ENCODE measurements at regions not wholly inside any gene's neighbourhood (a gene's known extent, or its start where the extent isn't known, plus 50 kb on each side); places are given as distances from the start of the nearest gene placed in this dataset.

DNA sequence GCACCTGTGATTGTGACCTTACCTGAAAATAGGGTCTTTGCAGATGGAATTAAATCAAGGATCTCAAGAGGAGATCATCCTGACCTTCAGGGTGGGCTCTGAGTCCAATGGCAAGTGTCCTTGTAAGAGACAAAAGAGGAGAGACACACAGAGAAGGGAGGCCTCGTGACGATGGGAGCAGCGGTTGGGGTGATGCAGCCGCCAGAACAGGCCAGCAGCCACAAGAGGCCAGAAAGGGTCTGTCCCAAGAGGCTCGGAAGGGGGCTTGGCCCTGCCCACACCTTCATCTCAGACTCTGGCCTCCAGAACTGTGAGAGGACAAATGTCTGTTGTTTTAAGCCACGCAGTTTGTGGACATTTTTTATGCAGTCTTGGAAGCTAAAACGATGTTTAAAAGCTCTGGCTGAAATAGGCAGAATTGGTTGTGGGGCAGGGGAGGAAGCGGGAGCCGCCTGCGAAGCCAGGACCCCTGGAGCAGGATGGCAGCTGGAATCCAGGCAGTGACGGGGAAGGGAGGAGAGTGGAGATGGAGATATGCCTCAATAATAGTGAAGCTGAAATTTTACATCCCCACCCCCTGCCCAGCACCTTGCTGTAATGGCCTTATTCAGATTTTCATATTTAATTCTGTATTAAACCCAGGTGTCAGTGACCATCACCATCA, 216.4 kb downstream of the ANKRD60 start:
- no peak for DNase-seq

DNA sequence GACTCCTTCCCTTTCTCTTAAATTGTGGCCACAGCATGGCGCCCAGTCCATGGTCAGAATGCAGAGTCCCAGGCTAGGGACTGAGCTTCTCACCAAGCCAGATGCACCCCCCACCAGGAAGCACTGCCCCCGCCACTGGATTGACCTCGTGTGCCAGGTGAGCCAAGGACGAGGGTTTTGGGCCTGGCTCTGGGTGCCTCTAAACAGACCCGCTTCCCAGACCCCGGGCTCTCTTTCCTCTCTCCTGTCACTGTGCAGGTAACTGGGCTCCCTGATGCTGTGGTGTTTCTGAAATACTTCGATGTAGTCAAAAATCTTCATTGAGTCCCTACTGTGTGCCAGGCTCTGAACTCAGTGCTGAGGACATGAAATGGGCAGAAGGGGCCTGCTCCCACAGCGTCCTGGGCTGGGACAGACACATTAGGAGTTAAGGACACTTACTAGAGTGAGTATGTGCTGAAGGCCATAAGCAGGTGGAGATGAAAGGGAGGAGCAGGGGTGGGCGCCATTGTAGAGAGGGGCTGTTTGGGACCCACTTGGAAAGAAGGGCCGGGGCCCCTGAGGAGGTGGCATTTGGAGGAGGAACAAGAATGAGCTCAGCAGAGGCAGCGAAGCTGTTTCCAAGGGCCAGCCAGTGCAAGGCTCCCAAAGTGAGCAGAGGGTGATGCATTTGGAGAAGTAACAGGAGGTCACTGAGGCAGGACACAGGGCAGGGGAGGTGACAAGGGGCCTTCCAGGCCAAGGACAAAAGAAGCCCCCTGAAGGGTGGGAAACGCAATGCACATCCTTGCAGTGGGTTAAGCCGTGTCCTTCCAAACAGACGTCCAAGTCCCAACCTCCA, 217.1 kb downstream of the ANKRD60 start:
- DNase-seq, result no peak

DNA sequence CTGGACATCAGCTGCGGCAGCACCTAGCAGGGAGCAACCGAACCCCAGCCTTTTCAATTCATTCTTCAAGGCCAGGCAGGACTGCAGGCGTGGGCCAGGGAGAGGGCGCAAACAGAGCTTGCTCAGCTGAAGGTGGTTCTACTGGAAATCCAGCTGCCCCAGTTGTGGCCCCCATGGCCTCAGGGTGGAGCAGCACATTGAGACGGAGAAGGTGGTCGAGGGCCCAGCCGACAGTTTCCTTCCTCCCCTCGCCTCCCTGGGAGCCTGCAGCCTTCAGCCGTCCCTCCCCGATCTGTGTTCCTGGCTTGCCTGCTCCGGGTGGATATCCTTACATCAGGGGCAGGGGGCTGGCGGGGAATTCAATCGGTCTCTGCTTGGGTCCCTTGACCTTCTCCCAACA, 217.8 kb downstream of the ANKRD60 start:
- no peak for DNase-seq

DNA sequence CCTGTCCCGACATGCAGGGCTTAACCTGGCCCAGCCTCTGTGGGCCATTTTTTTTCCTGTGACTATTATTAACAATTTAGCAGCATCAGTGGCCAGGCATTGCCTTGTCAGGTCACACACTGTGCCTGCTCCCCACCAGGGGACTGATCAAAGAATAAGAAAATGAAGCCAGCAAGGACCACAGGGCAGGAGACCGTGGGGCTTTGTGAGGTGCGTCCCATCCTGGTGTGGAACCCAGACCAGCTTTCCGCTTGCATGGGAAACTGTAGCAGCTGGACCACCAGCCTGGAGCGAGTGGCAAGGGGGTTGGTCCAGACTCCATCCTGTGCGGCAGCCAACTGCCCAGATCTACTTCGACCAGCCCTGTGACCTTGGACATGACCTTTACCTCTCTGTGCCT, 218.3 kb downstream of the ANKRD60 start:
- no peak for DNase-seq

DNA sequence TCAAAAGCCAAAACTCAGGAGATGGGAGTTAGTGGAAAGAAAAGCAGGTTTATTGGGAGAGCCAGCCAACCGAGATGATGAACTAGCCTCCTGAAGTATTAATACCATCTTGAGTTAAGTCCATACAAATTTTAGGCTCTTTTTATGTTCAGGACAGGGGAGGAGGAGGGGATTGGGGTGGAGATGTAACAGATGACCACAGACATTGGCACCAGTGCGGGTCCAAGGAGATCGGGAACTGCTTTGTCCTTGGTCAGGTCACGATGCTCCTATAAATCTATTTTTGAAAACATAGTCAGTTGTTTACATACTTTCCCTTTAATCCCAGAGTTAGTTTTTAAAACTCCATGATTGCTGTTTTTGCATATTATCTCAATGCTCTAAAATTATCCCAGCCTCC, 219.6 kb downstream of the ANKRD60 start:
- DNase-seq, result no peak

DNA sequence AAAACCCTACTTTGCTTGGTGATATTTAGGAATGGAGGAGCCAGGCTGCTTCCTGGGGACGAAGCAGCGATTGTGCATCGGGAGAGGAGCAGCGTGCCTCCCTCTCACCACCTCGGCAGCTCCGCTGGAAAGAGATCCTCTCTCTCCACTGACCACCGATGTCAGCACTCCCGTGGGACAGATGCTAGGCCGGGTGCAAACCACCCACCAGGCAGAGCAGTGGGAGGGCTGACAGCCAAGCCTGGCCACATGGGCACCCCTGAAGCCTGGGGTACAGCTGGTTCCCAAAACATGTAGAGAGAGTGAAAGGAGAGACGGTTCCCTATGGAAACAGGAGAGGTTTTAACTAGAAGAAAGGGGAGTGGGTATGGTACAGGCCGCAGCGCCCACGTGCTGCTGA, 220.0 kb downstream of the ANKRD60 start:
- no peak for DNase-seq

DNA sequence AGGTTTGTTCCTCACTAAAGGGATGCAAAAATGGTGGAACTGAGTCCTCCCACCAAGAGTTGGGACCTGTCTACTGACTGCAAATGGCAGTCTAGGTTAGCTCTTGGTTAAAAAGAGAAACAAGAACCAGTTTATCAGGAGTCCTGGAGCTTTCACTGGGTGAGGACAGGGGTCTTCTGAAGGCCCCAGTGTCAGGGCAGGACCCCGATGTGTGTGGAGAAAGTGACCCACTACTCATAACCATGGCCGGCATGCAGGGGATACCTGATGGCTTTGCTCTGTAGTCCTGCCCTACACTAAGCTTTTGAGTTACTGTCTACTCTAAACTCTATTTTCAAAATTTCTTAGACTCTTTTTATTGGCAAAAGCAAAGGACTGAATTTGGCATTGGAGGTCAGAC, 220.5 kb downstream of the ANKRD60 start:
- no peak for DNase-seq

DNA sequence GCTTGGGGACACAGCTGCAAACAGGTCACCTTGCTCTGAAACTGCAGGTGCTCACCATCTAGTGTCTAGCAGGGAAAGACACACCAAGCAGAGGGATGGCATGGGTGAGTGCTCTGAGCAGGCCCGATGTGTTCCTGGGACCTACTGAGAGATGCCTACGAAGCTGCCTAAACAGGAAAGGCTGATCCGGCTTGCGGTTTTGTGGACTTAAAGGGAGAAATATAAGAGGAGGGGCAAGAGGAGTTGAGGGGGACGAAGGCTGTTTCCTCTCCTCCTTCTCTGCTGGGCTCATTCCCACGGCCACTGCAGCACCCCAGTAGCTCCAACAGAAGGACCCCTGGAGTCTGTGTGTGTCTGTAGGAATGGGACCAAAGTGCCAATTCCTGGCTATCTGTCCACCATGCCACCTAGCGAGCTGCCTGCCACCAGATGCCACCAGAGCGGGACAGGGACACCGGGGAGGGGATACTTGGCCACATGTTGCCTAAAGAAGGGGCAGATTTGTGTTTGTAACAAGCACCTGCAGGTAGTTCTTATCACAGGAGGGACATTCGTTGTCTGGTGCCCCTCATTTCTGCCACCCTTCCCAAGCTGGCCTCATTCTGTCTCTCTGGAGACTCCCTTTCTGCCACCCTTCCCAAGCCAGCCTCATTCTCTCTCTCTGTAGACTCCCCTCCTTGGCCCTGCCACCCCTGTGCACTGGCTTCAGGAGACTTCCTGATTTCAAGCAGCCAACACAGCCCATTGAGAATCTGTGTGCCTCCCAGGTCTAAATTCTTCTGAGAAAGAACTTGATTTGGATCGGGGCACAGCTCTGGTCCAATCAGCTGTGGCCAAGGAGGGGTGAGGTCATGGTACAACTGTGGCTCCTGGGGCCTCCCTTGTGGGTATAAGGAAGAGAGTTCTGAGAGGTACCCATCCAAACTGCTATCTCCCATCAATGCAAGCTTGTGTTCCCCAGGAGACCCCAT, 221.8 kb downstream of the ANKRD60 start:
- DNase-seq, result no peak

DNA sequence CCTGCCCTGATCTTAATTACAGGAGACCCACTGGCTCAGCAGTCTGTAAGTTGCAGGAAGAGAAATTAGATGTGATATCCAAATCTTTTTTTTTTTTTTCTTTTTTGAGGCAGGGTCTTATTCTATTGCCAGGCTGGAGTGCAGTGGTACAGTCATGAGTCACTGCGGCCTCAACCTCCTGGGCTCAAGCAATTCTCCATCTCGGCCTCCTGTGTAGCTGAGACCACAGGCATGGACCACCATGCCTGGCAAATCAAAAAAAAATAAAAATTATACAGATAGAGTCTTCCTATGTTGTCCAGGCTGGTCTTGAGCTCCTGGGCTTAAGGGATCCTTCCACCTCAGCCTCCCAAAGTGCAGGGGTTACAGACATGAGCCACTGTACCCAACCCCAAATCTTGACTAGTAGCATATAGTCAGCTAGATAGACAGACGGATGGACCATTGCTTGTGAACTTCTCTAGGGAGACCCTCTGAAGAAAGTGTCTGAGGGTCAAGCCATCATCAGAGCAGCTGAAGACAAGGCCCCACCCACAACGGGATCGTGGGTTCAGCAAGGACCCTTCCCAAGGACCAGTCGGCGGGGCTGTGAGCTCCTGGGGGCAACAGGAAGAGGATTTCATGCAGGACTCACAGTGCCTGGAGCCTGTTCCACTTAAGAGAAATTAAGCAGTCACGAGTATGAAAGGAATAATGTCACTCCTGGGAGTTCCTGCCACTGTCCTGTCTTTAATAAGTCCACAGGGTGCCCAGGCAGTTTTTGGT, 222.7 kb downstream of the ANKRD60 start:
- DNase-seq, result no peak

DNA sequence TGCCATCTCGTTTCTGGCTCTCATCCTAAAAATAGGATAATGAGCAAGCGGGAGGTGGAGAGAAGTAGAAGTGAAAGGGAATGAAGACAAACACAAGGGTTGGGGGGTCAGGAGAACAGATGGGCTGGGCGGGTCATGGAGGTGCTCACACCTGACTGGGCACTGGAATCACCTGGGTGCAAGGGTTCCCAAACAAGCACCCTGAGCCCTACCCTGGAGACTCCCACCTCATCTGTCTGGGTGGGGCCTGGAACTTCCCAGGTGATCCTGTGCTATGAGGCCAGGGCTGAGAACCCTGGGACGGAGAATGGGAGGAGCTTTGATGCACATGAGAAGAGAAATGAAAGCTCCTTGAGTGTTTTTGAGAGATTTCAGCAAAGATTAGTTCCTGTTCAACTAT, 223.6 kb downstream of the ANKRD60 start:
- DNase-seq, result no peak

DNA sequence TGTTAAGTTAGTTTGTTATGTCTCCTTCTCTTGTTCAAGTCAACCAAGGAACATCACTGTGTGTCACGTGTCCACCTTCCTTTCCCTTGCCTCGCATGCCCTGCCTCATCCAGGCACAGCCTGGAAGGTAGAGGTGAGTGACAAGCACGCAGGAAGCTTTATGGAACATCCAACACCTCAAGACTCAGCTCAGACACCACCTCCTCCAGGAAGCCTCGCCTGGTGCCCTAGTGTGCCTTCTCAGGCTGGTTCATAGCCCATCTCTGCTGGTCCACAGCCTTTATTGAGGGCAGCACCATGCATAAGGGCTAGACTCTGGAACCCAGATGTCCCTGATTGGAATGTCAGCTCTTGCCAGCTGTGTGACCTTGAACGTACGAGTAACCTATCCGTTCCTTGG, 224.3 kb downstream of the ANKRD60 start:
- DNase-seq, result no peak

DNA sequence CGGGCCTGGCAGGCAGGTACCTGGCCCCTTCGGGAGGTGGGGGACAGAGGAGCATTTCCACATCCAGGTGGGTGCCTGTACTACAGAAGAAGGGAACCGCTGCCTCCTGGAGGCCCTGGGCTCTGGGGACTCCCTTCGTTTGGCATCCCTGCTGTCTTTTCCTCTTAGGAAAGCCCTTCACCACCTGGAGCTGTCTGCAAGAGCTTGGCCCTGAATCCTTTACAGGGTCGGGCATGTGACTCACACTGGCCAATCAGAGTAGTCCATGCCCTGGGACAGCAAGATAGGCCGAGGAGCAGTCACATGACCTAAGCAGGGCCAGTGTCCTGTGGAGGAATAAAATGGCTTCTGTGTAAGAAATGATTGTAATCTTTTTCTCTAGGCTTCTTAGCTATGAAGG, 224.9 kb downstream of the ANKRD60 start:
- no peak for DNase-seq

DNA sequence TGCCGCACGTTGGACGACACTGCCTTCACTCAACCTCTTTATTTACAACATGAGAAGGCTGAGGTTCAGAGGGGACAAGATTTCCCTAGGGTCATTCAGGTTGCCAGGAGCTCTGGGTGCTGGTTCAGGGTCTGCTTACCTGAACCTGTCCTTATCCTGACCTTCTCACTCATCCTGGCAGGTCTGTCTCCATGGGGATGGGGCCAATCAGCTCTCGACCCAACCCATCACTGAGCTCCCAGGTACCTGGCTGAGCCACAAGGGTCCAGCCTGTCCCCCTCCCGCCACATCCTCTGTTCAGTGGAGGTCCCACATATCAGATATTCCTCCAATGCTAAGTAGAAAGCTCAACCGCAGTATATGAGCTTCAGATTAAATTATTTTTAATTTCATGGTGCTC, 225.6 kb downstream of the ANKRD60 start:
- DNase-seq, result no peak

DNA sequence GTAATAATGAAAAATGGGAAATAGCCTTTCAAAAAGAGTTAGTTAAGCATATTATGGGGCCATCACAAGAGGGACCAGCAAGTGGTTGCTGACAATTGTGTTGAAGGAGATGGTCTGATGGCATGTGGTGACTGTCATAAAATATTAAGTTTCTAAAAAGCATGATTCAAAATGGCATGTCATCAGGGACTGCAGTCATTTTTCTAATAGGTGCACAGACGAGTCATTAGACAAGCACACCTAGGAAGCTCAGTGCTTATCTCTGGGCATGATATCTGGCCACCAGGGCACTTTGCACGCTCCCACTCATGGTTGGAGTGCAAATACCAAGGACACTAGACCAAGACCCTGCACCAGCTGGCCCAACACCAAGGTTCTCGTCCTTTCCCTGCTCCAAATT, 226.5 kb downstream of the ANKRD60 start:
- no peak for DNase-seq

DNA sequence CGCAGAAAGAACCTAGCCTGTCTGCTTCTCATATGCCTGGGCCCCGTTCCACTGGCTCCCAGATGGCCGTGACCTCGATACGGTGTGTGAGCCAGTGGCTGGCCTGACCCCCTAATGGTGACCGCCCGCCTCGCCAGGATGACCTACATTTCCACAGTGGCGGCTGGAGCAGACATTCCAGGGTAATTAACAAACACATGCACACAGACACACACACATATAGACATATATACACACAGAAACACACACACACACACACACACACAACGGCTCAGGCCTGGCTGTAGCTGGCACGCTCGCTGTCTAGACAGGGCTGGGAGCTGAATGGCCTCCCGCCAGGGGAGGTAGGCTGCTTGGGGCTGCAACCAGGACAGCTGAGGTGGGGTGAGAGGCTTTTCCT, 227.1 kb downstream of the ANKRD60 start:
- no peak for DNase-seq

DNA sequence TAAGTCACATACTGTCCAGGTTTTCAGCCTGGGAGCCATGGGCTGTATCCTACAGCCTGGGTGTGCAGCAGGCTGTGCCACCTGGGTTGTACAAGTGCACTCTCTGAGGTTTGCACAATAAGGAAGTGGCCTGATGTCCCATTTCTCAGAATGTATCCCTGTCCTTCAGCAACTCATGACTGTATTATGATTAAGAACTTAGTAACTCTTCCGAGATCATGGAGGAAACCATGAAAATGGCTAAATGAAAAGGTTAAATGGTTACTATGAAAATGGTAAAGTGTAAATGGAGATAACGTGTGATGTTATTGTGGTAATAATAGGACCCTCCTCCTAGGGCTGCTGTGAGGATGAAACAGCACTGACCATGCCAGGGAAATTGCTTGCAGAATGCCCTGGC, 227.6 kb downstream of the ANKRD60 start:
- no peak for DNase-seq

DNA sequence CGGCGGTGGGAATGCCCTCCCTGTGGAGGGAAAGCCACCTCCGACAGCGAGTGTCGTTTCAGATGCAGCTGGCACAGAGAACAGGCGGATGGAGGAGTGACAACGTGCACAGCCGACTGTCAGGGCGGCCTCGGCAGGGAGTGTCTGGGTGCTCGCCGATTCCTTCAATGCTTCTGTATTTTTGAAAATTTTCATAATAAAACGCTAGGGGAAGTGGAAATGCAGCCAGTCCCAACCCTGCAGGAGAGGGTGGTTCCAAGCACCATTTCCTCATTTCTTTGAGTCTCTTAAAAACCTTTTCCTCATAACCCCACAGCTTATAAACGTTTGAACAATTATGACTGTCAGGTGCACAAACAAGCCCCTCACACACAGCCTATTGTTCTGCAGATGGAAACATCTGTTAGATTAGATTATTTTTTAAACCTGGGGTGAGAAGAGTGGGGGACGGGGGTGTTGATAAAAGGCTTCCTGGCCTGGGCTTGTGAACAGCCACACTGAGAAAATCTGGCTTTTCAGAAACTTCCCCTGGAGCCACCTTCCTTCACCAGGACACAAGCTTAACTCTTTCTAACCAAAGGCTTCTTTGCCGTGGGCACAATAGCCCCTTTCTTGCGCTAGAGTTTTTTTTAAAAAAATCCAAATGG, 228.9 kb downstream of the ANKRD60 start:
- no peak for DNase-seq

DNA sequence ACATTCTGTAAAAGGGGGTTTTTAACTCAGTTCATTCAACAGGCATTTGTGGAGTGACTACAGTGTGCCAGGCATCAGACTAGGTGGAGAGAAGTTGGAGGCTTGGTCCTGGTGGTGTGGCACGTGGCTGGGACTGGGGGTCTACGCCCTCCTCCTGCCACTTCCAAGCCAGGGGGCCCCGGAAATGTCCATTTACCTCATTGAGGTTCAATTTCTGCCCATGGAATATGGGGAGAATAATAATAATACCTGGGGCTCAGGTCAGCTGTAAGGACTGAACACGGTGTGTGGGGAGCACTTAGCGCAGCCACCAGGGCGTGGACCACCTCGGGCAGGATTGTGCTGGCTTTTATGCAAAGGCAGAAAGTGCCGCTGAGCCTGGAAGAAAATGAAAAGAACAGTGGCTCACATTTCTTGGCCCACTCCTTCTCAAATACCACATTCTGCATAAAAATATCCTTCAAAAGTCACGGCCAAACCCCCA, 229.4 kb downstream of the ANKRD60 start:
- DNase-seq, result no peak

DNA sequence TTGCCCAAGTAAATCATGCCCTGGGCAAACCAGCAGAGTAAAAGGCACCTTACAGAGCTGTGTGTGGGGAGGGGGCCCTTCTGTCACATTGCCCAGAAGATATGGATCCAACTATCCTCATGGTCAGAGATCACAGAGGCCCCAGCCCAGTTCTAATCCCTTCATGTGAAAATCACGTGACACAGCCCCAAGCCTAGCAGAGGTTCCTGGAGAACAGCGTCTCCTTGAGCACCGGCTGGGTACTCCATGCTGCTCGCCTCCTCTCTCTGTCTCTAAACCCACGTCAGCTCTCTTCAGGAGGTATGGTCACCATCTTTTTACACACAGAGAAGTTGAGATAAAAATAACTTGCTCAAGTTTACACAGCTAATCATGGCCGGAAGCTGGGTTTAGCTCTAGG, 230.2 kb downstream of the ANKRD60 start:
- no peak for DNase-seq

DNA sequence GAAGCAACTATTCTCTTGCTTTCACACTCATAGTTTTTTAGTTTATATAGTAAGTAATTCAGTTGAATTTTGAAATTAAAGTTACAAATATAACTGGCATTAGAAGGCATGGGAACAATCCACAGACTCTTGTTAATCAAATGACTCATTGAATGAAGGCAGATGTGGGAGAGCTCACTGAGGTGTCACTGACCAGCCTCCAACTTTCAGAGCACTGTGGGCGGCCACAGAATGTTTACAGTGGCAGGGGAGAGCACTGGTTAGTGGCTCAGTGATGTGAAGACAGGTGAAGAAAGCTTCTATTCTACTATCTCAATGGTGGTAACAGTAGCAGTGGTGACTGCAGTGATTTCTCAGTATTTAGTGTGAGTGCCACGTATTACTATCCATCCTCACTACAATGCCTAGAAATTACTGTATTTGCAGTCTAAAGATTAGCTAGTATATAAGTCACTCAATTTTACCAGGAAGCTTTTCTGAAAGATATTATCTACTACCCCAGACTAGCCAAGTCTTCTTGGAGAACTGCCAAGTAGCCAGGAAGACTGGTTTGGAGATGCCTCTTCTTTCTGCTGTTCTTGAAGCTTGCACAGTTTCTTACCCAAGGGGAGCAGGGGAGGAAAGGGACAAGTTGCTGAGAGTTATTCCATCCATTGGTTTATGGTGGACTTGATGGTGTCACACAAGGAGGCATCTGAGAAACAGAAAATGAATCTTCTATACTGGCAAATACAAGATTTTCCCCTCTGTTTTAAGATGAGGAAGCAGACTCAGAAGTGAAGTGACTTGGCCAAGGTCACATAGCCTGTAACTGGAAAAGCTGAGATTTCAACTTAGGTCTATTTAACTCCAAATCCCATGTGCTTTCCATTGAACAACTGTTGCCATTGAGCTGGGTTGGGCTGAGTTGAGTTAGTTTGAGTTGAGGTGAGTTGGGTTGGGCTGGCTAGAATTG, 231.2 kb downstream of the ANKRD60 start:
- DNase-seq, result no peak

DNA sequence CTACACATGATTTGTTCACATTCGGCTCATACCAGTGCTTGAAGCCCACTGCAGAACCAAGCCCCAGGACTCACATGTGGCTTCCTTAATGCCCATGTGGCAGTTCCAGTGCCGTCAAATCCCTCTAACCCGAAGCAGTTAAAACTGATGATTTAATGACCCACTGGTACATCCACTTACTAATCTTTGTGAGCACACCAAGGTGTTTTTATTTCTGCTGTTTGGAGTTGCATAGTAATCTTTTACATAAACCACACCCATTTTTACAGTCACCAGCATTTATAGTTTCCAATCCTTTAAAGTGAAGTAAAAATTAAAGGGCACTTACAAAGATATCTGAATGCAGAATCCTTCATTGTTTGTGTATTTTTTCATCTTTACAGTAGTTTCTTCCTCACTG, 232.0 kb downstream of the ANKRD60 start:
- DNase-seq, result no peak
